NCI-H2029 (cell line): ENCODE measurements at regions not wholly inside any gene's neighbourhood (a gene's known extent, or its start where the extent isn't known, plus 50 kb on each side); places are given as distances from the start of the nearest gene placed in this dataset.

Experiments used
- DNase-seq: peaks from one replicate; lab custom pipeline; 2025; lab: John Stamatoyannopoulos, UW

DNA sequence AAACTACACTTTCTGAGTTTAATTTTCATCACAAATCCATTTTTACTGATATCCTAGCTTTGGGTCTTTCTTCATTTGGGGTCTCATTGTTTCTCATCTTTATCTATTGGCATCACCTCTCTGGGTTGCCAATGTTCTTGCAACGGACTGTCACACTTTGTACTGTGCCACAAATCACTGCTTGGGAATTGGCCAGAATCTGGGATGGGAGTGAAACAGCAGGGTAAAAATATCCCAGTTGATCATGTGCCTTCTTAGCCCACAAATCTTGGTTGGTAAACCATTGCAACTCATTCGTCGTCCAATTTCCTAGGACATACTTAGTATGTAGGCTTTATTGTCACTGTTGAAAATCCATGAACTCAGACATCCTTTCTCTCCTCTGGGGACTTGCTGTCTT lies 698.5 kb downstream of the OTOL1 start:
- DNase-seq, result no peak

DNA sequence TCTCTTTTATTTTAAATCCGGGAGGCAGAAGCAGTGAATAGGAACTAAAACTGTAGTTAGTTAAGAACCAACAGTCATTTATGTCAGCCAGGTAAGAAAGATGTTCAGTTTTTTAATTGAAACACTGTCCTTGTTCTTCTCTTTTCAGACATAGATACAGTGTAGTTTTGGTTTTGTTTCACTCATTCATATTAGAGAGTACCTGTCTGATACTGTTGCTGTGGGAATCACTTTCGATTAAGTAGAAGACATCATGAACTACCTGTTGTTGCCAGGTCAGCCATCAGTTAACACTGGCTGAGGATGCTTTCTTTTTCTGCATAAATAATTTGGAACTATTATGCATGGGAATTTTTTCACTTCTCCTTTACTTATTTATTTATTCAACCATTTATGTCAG lies 700.4 kb downstream of the OTOL1 start:
- DNase-seq, result no peak

DNA sequence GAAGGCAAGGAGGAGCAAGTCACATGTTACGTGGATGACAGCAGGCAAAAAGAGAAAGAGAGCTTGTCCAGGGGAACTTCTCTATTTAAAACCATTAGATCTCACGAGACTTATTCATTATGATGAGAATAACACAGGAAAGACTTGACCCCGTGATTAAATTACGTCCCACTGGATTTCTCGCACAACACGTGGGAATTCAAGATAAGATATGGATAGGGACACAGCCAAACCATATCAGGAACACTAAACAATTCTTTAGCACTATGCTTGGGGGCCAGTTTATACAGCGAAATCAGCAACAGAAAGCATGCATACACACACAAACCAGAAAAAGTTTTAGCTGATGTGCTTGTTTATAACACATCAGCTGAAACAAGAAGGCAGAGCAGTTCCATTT lies 704.2 kb downstream of the OTOL1 start:
- DNase-seq, result no peak

DNA sequence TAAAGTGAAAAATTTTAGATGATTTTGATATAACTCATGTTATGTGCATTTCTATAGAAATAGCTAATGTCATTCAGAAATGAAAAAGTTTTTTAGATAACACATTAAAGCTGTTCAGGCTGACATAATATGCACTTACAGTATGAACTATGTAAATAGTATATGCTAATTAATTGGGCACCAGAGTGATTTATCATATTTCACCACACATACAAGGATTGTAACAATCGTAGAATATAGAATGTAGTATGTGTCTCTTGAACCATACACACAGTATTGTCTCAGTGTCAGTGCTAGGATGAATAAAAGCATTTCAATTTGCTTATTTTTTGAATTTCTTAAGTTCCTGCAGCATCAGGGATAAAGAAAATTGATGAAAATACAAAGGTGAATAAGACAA lies 710.0 kb downstream of the OTOL1 start:
- no peak for DNase-seq

DNA sequence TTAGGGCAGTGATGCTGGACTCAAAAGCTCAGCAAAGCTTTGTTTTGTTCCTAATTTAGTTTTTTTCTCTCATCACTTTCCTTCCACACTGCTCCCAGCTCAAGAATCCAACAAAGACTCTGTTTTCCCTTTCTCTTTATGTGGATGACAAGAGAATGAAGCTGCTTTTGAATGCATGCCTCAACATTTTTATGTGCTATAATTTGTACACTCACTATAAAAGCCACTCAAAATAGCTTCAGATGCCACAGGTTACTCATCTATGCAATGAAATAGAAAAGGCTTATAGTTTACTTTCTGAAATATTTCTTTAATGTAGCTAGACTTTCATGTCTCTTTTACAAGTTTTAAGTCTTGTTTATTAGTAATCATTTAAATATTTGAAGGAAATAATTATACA lies 714.9 kb downstream of the OTOL1 start:
- DNase-seq, result no peak

DNA sequence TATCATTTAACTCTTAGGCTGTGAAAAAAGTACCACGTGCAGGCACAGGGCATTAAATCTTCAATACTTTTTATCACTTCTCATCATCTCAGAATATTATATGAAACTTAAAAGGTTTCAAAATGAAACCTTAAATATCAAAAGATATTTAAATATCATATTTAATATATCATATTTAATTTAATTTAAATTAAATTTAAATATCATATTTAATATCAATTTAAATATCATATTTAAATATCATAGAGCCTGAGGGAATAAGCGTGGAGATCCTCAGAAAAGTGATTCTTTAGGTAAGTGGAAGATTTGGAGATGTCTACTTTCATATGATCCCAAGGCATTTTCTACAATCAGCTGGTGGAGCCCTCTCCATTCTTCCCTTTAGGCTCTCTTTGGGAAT lies 716.6 kb downstream of the OTOL1 start:
- DNase-seq, result no peak

DNA sequence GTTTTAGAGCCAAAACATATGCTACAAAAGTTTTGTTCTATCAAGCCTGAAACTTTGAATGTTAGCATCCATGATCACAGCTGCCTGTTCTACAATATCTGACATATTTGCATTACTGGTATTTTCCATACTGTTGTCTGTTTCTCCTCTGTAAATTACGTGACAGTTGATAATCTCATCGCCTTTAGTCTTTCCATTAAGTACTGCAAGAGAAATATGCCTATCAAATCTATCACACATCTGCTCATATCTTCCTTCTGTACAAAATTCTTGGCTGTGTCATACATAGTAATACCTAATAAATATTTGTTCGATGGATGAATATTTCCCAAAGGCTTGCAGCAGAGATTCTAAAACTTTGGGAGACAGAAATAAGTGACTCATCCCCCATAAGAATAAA lies 717.3 kb downstream of the OTOL1 start:
- no peak for DNase-seq

DNA sequence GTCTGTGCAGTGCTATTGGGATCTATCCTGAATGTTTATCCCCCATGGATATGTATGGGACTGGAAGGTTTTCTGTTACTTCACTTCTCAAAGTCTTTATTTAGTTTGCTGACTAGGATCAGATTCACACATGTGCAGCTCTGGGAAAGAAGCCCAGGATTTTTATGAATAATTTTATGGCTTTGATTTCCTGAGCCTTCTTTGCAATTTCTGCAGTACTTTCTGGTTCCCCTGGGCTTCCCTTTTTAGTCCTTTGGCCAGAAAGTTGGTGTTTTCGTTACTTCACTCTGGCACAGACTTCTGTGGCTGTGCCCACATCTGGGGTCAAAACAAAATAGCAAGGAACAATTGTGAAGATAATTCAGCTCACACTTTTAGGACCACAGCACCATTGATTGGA lies 721.0 kb downstream of the OTOL1 start:
- no peak for DNase-seq

DNA sequence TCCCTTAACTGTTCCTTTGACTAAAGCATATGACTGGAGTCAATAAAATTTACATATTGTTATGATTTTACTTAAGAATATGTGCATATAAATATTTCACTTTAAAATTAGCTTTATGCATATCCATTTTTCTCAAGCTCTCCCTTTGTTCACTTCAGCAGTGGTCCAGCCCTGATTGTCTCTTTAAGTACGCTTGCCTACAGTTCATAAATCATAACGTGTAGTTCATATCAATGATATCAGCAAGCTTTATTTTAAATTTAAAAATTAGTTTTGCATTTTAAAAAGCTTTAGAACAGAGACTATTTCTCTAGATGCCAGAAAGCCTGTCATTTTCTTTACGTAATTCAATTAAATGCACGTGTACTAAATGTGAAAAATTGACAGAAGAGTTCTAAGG lies 721.9 kb downstream of the OTOL1 start:
- DNase-seq, result no peak

DNA sequence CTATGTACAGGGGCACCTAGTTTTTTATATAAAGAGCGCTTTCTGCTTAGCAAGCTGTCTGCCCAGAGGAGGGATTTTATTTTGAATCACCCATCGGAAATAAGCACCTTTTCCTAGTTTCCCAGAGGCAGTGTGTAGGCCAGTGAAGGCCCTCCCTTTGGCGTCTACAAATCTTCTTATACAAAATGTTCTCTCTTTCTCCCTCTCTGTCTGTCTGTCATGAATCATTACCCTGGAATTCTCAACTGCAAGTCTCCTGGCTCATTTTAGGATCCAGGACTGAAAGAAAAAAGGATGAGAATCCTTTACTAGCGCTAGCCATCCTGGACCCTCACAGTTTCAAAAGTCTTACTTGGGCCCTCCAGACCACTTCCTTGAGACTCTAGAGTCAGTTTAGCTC lies 728.1 kb downstream of the OTOL1 start:
- no peak for DNase-seq

DNA sequence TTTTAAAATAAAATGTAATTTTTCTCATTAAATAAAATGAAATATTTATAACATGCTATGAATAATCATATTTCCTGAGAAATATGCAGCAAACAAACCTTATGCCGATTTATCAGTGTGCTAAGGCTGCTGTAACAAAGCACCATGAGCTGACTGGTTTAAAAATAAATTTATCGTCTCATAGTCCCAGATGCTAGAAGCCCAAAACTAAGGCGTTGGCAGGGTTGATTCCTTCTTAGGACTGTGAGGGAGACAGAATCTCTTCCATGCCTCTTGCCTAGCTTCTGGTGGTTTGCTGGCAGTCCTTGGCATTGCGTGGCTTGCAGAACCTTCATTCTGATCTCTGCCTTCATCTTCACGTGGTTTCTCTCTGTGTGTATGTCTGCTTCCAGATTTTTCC lies 740.3 kb downstream of the OTOL1 start:
- no peak for DNase-seq

DNA sequence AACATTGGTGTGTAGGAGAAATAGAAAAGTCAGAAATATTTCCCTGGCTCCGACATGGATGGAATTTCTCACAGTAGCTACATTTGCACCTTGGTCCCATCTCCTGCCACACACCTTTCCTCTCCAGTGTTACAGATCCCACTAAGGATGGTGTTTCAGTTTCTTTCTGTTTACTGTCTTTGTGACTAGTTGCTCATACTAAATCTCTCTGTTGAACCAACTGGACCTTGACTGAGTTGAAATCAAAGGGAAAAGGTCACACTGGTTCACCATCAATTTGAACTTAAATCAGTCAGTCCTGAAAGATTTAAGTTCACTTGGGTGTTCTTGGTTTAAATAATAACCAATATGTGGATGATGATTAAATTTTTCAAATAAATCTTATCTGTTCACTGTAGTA lies 754.2 kb downstream of the OTOL1 start:
- DNase-seq, result no peak

DNA sequence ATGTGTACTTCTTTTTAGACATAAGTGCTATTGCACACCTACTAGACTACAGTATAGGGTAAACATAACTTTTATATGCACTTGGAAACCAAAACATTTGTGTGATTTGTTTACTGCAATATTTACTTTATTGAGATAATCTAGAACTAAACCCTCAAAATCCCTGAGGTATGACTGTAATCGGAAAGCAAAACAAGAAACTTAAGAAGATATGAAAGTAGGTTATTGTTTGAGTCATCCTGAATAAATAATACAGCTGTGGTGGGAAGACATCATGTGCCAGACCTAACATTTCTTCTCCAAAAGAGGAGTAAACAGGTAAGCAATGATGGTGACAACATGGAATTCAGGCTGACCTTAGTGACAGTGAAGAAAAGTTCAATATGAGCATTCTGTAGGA lies 765.5 kb downstream of the OTOL1 start:
- DNase-seq, result no peak

DNA sequence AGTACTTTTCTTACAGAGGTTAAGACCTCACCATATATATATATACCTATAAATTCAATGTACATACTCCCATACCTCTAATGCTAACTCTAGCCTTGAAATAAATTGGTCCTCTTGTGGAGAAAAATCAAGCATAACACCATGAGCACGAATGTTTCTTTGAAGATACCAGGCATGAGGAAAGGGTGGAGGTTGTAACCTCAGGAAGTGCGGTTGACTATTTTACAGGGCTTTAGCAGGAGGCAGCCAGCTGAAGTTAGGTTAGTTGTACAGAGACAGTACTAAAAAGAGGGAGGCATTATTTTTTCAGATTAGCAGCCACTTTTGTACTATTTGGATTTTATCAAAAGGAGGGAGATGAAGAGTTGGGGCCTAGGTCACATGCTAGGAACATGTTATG lies 767.0 kb downstream of the OTOL1 start:
- no peak for DNase-seq

DNA sequence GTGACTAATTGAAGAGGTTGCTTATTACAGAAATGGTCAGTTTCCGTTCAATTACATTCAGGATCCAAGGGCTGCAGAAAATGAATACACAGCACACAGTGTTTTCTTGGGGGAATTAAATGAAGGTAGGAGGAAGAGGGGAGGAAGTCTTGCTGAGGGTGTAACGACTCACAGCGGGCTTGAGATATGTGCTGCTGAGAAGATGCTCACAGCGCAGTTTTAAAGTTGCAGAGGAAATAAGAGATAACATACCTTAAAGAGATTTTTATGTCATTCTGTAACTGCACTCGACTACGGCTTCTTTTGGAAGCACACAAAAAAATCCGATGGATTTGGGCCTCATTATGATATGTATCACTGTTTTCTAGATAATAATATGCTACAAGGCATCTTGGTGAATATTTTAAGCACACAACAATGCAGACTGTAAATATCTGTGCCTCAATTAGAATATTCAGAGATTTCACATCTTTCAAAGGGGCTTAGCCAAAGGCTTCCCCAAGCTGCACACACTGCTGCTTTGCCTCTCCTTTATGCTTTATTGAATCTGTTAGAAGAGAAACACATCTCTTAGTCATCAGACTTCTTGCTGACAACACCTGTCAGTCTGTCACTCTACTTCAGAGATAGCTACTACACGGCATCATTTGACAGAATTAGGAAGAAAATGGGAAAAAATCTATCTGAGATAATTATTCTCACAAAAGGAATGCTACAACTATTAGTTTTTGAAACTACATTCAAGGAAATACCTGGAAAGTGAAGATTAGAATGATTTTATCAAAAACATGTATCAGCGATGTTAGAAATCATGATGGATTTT lies 773.2 kb downstream of the OTOL1 start:
- no peak for DNase-seq

DNA sequence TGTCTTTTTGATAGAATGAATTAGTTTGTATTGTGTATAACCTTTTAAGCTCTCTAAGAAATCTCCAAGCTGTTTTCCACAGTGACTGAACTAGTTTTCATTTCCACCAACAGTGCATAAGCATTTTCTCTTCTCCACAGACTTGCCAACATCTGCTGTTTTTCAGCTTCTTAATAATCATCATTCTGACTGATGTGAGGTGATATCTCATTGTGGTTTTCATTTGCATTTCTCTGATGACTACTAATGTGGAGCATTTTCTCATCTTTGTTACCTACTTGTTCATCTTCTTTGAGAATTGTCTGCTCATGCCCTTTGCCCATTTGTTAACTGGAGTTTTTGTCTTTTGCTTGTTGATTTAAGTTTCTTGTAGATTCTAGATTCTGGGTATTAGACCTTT lies 777.5 kb downstream of the OTOL1 start:
- DNase-seq, result no peak

DNA sequence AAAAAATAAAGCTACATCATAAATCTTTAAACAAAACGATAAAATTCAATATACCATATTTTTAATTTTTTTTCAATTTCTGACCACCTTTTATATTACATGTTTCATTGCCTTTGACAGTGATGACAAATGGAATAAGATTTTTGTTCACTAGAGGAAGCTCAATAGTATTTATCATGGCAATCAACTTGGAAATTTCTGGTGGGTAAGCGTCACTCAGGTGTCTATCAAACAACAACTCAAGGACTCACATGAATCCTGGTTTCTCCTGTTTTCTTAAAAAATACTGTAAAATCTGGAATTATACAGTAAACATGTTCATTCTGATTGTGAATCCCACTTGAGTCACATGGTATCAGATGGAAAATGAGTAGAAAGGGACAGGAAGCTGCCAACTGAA lies 782.2 kb downstream of the OTOL1 start:
- DNase-seq, result no peak

DNA sequence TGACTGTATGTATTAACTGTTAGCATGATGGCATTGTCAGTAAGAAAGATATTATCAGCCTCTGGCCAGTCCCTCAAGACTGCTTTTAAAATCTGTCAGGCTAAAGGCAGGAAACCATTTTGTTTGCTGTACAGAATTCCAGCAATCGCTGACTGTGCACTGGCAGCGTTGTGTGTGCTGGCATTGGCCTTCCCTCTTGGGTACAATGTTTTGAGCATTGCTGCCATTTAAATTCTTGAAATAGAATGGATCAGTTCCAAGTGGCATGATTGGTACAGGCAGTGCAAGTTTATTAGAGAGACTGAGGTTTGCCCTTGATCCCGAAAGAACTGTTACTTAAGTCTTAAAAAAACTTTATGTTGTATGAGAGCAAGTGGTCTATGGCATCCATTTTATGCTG lies 788.7 kb downstream of the OTOL1 start:
- DNase-seq, result no peak

DNA sequence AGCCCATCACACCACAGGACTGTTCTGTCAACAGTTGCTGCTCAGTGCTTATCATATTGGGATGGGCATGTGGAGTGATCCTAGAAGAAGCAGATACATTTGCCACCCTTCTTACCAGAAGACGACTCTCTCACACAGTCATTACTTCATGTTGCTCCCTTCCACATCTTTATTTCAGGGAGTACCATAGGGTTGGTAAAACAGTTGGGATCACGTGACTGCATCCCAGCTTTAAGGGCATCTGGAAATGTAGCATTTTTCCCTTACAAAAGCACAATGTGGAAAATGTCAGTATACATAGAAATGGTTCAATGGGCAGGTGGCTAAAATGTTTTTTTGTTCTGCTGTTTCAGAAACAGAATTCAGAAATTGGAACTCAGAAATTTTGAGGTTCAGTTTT lies 791.0 kb downstream of the OTOL1 start:
- DNase-seq, result no peak

DNA sequence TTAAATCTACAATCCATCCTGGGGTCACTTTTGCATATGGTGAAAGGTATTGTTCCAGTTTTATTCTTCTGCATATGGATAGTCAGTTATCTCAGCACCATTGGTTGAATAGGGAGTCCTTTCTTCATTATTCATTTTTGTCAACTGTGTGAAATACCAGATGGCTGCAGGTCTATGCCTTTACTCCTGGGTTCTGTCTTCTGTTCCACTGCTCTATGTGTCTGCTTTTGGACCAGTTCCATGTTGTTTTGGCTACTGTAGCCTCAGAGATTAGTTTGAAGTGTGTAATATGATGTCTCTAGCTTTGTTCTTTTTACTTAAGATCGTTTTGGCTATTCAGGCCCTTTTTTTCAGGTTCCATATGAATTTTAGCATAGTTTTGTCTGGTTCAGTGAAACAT lies 795.8 kb downstream of the OTOL1 start:
- no peak for DNase-seq

DNA sequence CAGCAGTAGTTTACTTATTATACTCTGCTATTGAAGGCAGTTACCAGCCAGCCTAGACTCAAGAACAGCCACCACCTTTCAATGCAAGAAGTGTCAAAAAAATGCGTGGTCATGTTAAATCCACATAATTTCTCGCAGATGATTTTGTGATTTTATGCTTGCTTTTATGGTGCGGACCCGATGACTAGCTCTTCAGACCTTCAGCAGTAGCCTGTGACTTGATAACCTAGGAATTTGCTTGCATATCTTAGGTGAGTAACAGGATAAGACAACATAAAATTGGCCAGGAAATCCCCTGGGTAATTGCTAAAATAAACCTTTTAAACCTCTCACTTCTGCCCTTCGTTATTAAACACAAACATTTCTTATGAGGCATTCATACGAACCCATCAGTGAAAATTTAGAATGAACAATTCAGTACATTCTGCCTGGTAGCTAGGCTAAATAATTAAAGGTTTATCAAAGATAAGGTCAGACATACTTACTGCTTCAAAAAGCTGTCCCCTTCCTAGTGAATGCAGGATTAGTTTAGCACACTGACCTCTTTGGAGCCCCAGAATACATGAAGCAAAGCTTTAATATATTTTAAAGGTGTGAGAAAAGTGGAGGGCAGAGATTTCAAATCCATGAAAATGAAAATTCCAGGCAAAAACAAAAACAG lies 798.8 kb downstream of the OTOL1 start:
- no peak for DNase-seq

DNA sequence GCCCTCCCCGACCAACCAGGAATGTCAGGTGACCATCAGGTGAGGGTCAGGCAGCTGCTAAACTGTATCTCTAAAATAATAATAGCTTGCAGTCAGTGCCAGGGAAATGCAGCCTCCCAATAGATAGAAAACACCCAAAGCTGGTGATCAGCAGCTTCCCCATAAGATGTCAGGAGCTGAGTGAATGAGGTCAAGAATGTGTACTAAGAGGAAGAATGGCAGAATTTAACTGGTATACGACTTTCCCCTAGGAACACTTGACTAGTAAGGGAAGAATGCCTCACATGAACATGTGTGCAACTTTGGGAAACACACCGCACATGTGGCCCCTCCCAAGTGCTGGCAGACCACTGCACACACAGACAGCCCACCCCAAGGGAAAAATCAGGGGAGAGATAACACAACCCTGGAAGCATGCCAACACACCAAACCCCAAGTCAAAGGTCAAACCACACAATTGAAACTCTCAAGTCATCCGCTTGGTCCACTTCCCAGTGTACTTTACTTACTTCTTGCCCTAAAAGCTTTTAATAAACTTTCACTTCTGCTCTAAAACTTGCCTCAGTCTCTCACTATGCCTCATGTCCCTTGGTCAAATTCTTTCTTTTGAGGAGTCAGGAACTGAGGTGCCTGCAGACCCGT lies 806.5 kb downstream of the OTOL1 start:
- DNase-seq, result no peak

DNA sequence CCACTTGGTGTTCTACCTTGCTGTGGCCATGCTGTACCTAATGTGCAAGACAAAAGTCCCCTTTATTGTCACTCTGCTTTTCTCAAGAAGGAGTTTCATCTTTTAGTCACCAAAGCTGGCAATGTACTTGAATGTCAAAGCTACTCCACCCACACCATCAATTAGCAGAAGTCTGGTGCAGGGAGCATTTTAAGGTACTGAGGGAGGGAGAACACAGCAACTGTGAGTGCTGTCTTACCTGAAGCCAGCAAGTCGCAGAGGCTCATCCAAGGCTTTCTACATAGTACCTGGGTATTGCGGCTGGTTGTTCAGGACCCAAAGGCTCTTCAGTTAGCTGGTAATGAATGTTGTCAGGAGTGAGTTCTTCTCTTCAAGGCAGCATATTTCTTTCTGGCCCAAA lies 820.4 kb downstream of the OTOL1 start:
- no peak for DNase-seq

DNA sequence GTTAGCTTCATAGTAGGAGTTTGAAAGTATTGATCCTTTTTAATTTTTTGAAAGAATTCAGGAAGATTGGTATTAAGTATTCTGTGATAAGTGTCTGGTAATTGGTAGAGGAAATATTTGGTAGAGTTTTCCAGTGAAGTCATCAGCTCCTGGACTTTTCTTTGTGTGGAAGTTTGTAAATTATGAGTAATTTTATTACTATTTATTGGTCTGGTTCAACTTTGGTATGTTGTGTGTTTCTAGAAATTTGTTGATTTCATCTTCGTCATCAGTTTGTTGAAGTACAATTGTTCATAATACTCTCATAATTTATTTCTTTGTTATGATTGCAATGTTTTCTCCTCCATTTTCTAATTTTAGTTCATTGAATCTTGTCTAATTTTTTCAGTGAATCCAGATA lies 832.0 kb downstream of the OTOL1 start:
- no peak for DNase-seq
